ENCODE measurements at regions not wholly inside any gene's neighbourhood (a gene's known extent, or its start where the extent isn't known, plus 50 kb on each side); places are given as distances from the start of the nearest gene placed in this dataset.
"Not testable (repeated sequence)": the region's sequence is repeated elsewhere in the genome, so short reads cannot be mapped to it uniquely, and the experiment has no call there.

DNA sequence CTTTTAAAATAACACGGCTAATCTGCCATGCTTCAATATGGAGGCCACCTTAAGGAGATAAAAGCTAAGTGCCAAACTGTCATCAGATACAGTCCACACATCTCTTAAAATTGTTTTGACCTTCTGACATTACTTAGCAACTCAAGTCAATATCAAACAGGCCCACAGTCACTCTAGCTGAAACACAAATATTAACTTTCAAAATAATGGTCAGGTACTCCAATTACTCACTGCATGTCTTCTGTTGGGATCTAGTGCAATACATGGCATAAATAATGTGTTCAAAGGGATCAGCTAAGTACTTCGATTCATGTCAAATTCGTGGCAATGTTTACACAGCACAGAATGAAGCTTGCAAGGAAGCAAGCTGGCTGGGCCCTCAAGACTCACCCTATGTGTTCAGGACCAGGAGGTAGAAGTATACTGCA, 133.9 kb upstream of the BEND6 start:
- no peak for DNase-seq (ENCODE audit: low read depth in 2 of 2)
- H3K4me3 ChIP-seq (replicated peaks in 1 of 2; ENCODE audit: low read depth in 2 of 2, low read length in 2 of 2) = no peak overlapping the region
- TF ChIP-seq, protein P1, sequence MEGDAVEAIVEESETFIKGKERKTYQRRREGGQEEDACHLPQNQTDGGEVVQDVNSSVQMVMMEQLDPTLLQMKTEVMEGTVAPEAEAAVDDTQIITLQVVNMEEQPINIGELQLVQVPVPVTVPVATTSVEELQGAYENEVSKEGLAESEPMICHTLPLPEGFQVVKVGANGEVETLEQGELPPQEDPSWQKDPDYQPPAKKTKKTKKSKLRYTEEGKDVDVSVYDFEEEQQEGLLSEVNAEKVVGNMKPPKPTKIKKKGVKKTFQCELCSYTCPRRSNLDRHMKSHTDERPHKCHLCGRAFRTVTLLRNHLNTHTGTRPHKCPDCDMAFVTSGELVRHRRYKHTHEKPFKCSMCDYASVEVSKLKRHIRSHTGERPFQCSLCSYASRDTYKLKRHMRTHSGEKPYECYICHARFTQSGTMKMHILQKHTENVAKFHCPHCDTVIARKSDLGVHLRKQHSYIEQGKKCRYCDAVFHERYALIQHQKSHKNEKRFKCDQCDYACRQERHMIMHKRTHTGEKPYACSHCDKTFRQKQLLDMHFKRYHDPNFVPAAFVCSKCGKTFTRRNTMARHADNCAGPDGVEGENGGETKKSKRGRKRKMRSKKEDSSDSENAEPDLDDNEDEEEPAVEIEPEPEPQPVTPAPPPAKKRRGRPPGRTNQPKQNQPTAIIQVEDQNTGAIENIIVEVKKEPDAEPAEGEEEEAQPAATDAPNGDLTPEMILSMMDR (IDR thresholded peaks at IDR 0.05; ENCODE audit: low read depth, low read length) = no peak

DNA sequence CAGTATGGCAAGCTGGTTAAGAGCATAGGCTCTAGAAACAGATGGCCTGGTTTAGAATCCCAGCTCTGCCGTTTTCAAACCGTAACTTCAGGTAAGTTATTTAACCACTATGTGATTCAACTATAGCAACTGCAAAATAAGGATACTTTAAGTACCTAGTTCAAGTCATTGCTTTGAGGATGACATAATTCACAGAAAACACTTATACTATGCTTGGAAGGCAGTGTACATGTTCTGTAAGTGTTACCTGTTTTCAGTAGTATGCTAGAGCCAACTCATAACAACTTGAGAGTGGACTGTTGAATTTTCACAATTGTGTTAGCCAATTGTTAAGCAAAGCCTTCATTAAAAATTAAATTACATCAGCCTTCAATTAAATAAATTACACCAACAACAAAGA, 134.8 kb upstream of the BEND6 start:
- no peak overlapping the region for H3K4me3 ChIP-seq (replicated peaks in 1 of 2; ENCODE audit: low read depth in 2 of 2, low read length in 2 of 2)
- DNase-seq (ENCODE audit: low read depth in 2 of 2) = no peak
- TF ChIP-seq, protein P1 (IDR thresholded peaks at IDR 0.05; ENCODE audit: low read depth, low read length) = no peak

DNA sequence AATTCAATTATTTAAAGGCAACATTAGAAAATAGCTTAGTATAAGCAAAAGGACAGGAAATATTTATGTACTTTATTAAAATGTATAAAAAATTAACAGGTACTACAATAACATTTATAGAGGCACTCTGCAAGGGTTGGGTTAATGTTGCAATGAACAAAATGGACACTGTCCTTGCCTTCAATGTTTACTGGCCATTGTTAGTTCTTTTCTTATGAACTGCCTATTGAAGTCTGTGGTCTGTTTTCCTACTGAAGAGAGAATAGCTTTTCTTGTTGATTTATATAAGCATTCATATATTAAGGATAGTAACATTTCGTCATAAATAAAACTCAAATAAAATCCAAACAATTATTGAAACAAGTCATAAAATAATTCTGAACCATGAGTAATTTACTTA, 135.3 kb upstream of the BEND6 start:
- no peak overlapping the region for H3K4me3 ChIP-seq (replicated peaks in 1 of 2; ENCODE audit: low read depth in 2 of 2, low read length in 2 of 2)
- TF ChIP-seq, protein P1 (IDR thresholded peaks at IDR 0.05; ENCODE audit: low read depth, low read length) = no peak
- DNase-seq (ENCODE audit: low read depth in 2 of 2) = no peak

DNA sequence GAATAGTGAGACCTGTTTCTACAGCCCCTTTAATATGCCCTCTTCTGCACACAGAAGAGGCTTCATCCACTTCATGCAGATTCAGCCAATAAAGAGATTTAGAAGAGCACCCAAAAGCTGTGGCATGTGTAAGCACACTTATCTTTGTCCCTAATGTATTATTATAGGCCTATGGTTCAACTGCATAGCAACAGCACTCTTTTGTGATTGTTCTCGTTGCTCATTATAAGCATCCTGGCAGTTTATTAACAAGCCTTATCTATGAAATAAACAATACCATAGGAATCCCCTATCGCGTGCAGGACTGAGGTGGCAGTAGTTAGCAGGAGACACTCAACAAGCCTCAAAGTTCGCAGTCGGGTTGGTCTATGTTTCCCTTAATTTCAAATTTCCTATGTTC, 138.5 kb upstream of the BEND6 start:
- no peak for DNase-seq (ENCODE audit: low read depth in 2 of 2)
- TF ChIP-seq, protein P1 (IDR thresholded peaks at IDR 0.05; ENCODE audit: low read depth, low read length) = no peak
- no peak overlapping the region for H3K4me3 ChIP-seq (replicated peaks in 1 of 2; ENCODE audit: low read depth in 2 of 2, low read length in 2 of 2)

DNA sequence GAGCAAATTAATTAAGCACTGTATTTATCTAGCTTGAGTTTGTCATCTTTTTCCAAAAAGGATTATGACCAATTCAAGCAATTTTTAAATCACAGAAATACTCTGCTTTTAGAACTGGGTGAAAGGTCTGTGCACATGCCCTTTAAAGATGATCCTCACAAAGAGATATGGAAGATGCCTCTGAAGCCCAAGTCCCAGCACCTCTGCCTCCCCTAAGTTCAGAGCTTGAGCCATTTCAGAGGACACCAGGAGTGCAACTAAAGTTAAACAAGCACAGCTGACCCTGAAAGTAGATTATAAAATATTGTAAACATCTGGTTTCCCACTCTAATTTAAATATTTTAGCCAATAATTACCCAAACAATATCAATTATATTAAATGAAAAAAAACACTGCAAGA, 139.5 kb upstream of the BEND6 start:
- no peak for DNase-seq (ENCODE audit: low read depth in 2 of 2)
- H3K4me3 ChIP-seq (replicated peaks in 1 of 2; ENCODE audit: low read depth in 2 of 2, low read length in 2 of 2) = no peak overlapping the region
- TF ChIP-seq, protein P1 (IDR thresholded peaks at IDR 0.05; ENCODE audit: low read depth, low read length) = no peak

DNA sequence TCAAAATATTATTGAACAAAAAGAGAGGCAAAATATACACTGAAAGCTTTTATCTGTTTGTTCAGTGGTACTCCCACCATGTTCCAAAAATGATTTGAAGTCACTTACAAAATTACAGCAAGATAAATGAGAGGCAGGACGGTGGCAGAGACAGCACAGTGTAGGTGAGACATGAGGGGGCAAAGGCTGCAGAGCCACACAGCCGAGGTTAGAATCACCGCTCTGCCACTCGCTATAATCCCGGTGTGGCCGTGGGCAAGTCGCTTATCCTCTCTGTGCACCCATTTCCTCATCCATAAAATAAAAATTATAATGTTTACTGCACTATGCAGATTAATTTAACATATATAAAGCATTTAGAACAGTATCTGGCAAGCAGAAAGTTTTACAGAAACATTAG, 140.1 kb upstream of the BEND6 start:
- no peak overlapping the region for H3K4me3 ChIP-seq (replicated peaks in 1 of 2; ENCODE audit: low read depth in 2 of 2, low read length in 2 of 2)
- TF ChIP-seq, protein P1 (IDR thresholded peaks at IDR 0.05; ENCODE audit: low read depth, low read length) = no peak
- DNase-seq (ENCODE audit: low read depth in 2 of 2) = no peak

DNA sequence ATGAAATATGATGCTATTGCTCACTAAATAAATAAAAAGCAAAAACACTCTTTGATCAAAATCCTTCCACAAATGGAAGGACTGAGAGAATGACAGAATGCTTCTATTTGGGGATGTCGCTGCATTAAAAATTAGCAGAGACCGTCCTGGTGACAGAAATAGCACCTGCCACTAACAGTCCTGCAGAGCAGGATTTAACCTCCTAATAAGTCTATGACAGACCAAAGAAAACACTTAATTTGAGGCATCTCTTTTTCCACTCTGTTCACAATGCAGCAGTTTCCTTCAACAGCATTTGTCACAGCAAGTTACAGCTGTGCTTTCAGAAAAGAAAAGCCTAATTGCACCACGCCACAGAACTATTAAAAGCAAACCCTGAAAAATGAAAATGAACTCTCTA, 140.6 kb upstream of the BEND6 start:
- no peak overlapping the region for H3K4me3 ChIP-seq (replicated peaks in 1 of 2; ENCODE audit: low read depth in 2 of 2, low read length in 2 of 2)
- TF ChIP-seq, protein P1 (IDR thresholded peaks at IDR 0.05; ENCODE audit: low read depth, low read length) = no peak
- DNase-seq (ENCODE audit: low read depth in 2 of 2) = peak in 1 of 2 donors; percentile 19

DNA sequence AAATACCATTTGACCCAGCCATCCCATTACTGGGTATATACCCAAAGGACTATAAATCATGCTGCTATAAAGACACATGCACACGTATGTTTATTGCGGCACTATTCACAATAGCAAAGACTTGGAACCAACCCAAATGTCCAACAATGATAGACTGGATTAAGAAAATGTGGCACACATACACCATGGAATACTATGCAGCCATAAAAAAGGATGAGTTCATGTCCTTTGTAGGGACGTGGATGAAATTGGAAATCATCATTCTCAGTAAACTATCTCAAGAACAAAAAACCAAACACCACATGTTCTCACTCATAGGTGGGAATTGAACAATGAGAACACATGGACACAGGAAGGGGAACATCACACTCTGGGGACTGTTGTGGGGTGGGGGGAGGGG, 142.1 kb upstream of the BEND6 start:
- H3K4me3 ChIP-seq (replicated peaks in 1 of 2; ENCODE audit: low read depth in 2 of 2, low read length in 2 of 2); DNase-seq (ENCODE audit: low read depth in 2 of 2): not testable (repeated sequence)
